WERI-Rb-1 (cell line): ENCODE measurements at regions not wholly inside any gene's neighbourhood (a gene's known extent, or its start where the extent isn't known, plus 50 kb on each side); places are given as distances from the start of the nearest gene placed in this dataset.

Experiments used
- DNase-seq: peaks from one replicate; pipeline ENCODE4 v3.0.0-alpha.2; 2020
- H3K27ac ChIP-seq: fragments of 250-450 bp; sonication (Bioruptor Pico); 2 replicates; pipeline ENCODE4 v1.5.1; 2020; ENCODE audit warnings: mild to moderate bottlenecking, moderate library complexity
- H3K27me3 ChIP-seq: fragments of 250-450 bp; sonication (Bioruptor Pico); 2 replicates; pipeline ENCODE4 v1.5.1; 2021; ENCODE audit warnings: mild to moderate bottlenecking, low read depth, moderate library complexity; ENCODE audit not compliant: insufficient read depth, severe bottlenecking
- H3K36me3 ChIP-seq: fragments of 250-450 bp; sonication (Bioruptor Pico); 2 replicates; pipeline ENCODE4 v1.5.1; 2020; ENCODE audit warnings: mild to moderate bottlenecking, moderate library complexity
- H3K4me3 ChIP-seq: 2 replicates; pipeline ENCODE4 v1.5.1; 2011; ENCODE audit warnings: low read depth, mild to moderate bottlenecking, control low read depth, low read length
- H3K9me3 ChIP-seq: fragments of 250-450 bp; sonication (Bioruptor Pico); 2 replicates; pipeline ENCODE4 v1.5.1; 2021; ENCODE audit warnings: mild to moderate bottlenecking, moderate library complexity; ENCODE audit not compliant: severe bottlenecking
- CTCF ChIP-seq: IDR thresholded peaks from 2 replicates; pipeline ENCODE4 v1.5.1; 2011; ENCODE audit warnings: low read depth, mild to moderate bottlenecking, control low read depth, inconsistent platforms, low read length

- no peak overlapping the region for H3K4me3 ChIP-seq
- no peak for TF ChIP-seq CTCF
- no peak for DNase-seq
- no peaks in the 10 kb centered on the region for H3K27me3 ChIP-seq
- no peaks in the 10 kb centered on the region for H3K9me3 ChIP-seq
- H3K36me3 ChIP-seq: no peaks in the 10 kb centered on the region
- no peak overlapping the region for H3K27ac ChIP-seq
Observed at GRCh38 chr2:139917690-139918384, 1137.6 kb upstream of the NXPH2 start.

- Histone ChIP-seq H3K36me3 (no peaks in the 10 kb centered on the region), H3K9me3 (no peaks in the 10 kb centered on the region), H3K27me3 (no peaks in the 10 kb centered on the region), H3K4me3 (no peak overlapping the region), H3K27ac (no peak overlapping the region)
- no peak for DNase-seq
- peak; percentile 20; the same call in 1 of the 2 replicates for TF ChIP-seq CTCF
Observed at GRCh38 chr2:139916822-139917221, 1136.6 kb upstream of the NXPH2 start.

GRCh38 chr2:139911160-139911559 lies 1131.0 kb upstream of the NXPH2 start:
- no peaks in the 10 kb centered on the region for H3K36me3 ChIP-seq
- H3K27ac ChIP-seq: no peak overlapping the region
- no peak overlapping the region for H3K4me3 ChIP-seq
- no peak for TF ChIP-seq CTCF
- H3K27me3 ChIP-seq: no peaks in the 10 kb centered on the region
- no peaks in the 10 kb centered on the region for H3K9me3 ChIP-seq
- DNase-seq: no peak

- TF ChIP-seq CTCF: no peak
- no peak overlapping the region for H3K4me3 ChIP-seq
- no peaks in the 10 kb centered on the region for H3K9me3 ChIP-seq
- no peaks in the 10 kb centered on the region for H3K27me3 ChIP-seq
- H3K27ac ChIP-seq: no peak overlapping the region
- H3K36me3 ChIP-seq: no peaks in the 10 kb centered on the region
- DNase-seq: no peak
Observed at GRCh38 chr2:139909136-139909535, 1128.9 kb upstream of the NXPH2 start.

GRCh38 chr2:139905624-139906023 lies 1125.4 kb upstream of the NXPH2 start:
- no peak for DNase-seq
- H3K27me3 ChIP-seq: no peaks in the 10 kb centered on the region
- no peak overlapping the region for H3K27ac ChIP-seq
- no peak overlapping the region for H3K4me3 ChIP-seq
- H3K36me3 ChIP-seq: no peaks in the 10 kb centered on the region
- no peak for TF ChIP-seq CTCF
- no peaks in the 10 kb centered on the region for H3K9me3 ChIP-seq

- DNase-seq: no peak
- Histone ChIP-seq H3K4me3 (no peak overlapping the region), H3K27ac (no peak overlapping the region), H3K36me3 (no peaks in the 10 kb centered on the region), H3K27me3 (no peaks in the 10 kb centered on the region), H3K9me3 (no peaks in the 10 kb centered on the region)
- TF ChIP-seq CTCF: no peak
Observed at GRCh38 chr2:139891636-139892035, 1111.4 kb upstream of the NXPH2 start.
